Astrocyte of the cerebellum (primary cell): ENCODE measurements at regions not wholly inside any gene's neighbourhood (a gene's known extent, or its start where the extent isn't known, plus 50 kb on each side); places are given as distances from the start of the nearest gene placed in this dataset.
"Not testable (repeated sequence)": the region's sequence is repeated elsewhere in the genome, so short reads cannot be mapped to it uniquely, and the experiment has no call there.

Source experiments
- DNase-seq: peaks from one replicate; pipeline ENCODE4 v3.0.0-alpha.2; 2011; ENCODE audit warnings: low read depth
- H3K4me3 ChIP-seq: 2 replicates; pipeline ENCODE4 v1.5.1; 2011; ENCODE audit warnings: mild to moderate bottlenecking, low read depth, low read length, moderate library complexity
- CTCF ChIP-seq: IDR thresholded peaks from 2 replicates; pipeline ENCODE4 v1.5.1; 2012; ENCODE audit warnings: low read length, low read depth, moderate library complexity, mild to moderate bottlenecking; ENCODE audit errors: missing control alignments
- in situ Hi-C: cut with HindIII; loops from 2 replicates; pipeline ENCODE4 v1.10.0; 2017; ENCODE audit warnings: low sequenced_read_pairs

GRCh38 chr2:63699549-63699839, 110.7 kb downstream of the MDH1 start:
- H3K4me3 ChIP-seq, result no peak overlapping the region
- TF ChIP-seq CTCF, result no peak
- DNase-seq, result no peak
- in situ Hi-C loops, result loop anchor here (25.0 kb wide), 1 partner anchor 163 kb away; no protein-coding TSS in a partner anchor

- DNase-seq, result no peak
- in situ Hi-C loops, result no loop called here
- TF ChIP-seq CTCF, result no peak
- H3K4me3 ChIP-seq, result no peak overlapping the region
Measured at GRCh38 chr2:63700271-63700670, 111.5 kb downstream of the MDH1 start.

- in situ Hi-C loops, result no loop called here
- DNase-seq, result no peak
- no peak overlapping the region for H3K4me3 ChIP-seq
- no peak for TF ChIP-seq CTCF
Measured at GRCh38 chr2:63701406-63701805, 112.6 kb downstream of the MDH1 start.

GRCh38 chr2:63706084-63706483, 117.3 kb downstream of the MDH1 start:
- H3K4me3 ChIP-seq, DNase-seq, in situ Hi-C loops: not testable (repeated sequence)

GRCh38 chr2:63710732-63711131, 122.0 kb downstream of the MDH1 start:
- in situ Hi-C loops, result no loop called here
- H3K4me3 ChIP-seq, result no peak overlapping the region
- TF ChIP-seq CTCF, result no peak
- DNase-seq, result no peak

GRCh38 chr2:63712748-63713147, 124.0 kb downstream of the MDH1 start:
- no peak for TF ChIP-seq CTCF
- no peak for DNase-seq

GRCh38 chr2:63716146-63716545, 125.5 kb upstream of the UGP2 start:
- no peak for TF ChIP-seq CTCF
- no peak for DNase-seq
- no peak overlapping the region for H3K4me3 ChIP-seq
- in situ Hi-C loops, result no loop called here

More at GRCh38 chr2:63712748-63713147, 124.0 kb downstream of the MDH1 start:
- in situ Hi-C loops, result no loop called here
- no peak overlapping the region for H3K4me3 ChIP-seq
